HEK293 (cell line): ENCODE measurements at regions not wholly inside any gene's neighbourhood (a gene's known extent, or its start where the extent isn't known, plus 50 kb on each side); places are given as distances from the start of the nearest gene placed in this dataset.

Source experiments
- CTCF ChIA-PET: fragments of 350-600 bp; formaldehyde crosslinking; extraction: SDS; loops from one replicate; lab custom pipeline; 2021; ENCODE audit warnings: antibody characterized with exemption; lab: Yijun Ruan, JAX
- POLR2A ChIA-PET: fragments of 300-600 bp; formaldehyde crosslinking; extraction: SDS; loops from one replicate; lab custom pipeline; 2020; ENCODE audit warnings: antibody characterized with exemption, inconsistent platforms; lab: Yijun Ruan, JAX
- H3K27ac ChIP-seq: fragments of 200-500 bp; sonication (Bioruptor generic); 2 replicates; pipeline ENCODE4 v1.5.1; 2014; ENCODE audit warnings: low read depth, low read length, control low read depth, inconsistent platforms; ENCODE audit errors: extremely low read depth
- H3K36me3 ChIP-seq, 2 experiments: fragments of 200-500 bp in 1 of 2; sonication (Bioruptor generic) in 1 of 2; 1 replicate in 1 of 2; 2 replicates in 1 of 2; pipeline ENCODE4 v1.5.1; 2014 to 2017; ENCODE audit warnings: inconsistent platforms in 2 of 2, low read length in 2 of 2; ENCODE audit not compliant: control insufficient read depth in 2 of 2, insufficient read depth in 1 of 2
- H3K4me1 ChIP-seq: fragments of 200-500 bp; sonication (Bioruptor generic); 2 replicates; pipeline ENCODE4 v1.5.1; 2014; ENCODE audit warnings: mild to moderate bottlenecking, low read length, inconsistent platforms; ENCODE audit not compliant: control insufficient read depth, insufficient read depth
- H3K4me3 ChIP-seq: 2 replicates; pipeline ENCODE4 v1.5.1; 2011; ENCODE audit warnings: low read depth, mild to moderate bottlenecking, control low read depth, low read length, moderate library complexity
- H3K9me3 ChIP-seq: fragments of 200-500 bp; sonication (Bioruptor generic); 2 replicates; pipeline ENCODE4 v1.5.1; 2014; ENCODE audit warnings: low read depth, low read length, inconsistent platforms; ENCODE audit not compliant: control insufficient read depth, insufficient read depth
- SALL2 ChIP-seq: fragments of 450-650 bp; formaldehyde crosslinking; IDR thresholded peaks from 2 replicates; pipeline ENCODE4 v1.5.0; 2017; ENCODE audit warnings: missing biosample characterization, mild to moderate bottlenecking, missing genetic modification characterization, borderline replicate concordance
- TCF7L2 ChIP-seq: IDR thresholded peaks from 2 replicates; pipeline ENCODE4 v1.6.1; 2011; ENCODE audit warnings: low read depth, mild to moderate bottlenecking, inconsistent platforms, low read length, moderate library complexity, borderline replicate concordance
- ZBTB1 ChIP-seq: fragments of 450-650 bp; formaldehyde crosslinking; IDR thresholded peaks from 2 replicates; pipeline ENCODE4 v1.5.1; 2016; ENCODE audit warnings: missing biosample characterization, missing genetic modification characterization
- ZFHX2 ChIP-seq: fragments of 450-650 bp; formaldehyde crosslinking; conservative IDR thresholded peaks from 2 replicates; pipeline ENCODE4 v1.5.1; 2016; ENCODE audit warnings: missing biosample characterization, missing genetic modification characterization
- ZNF175 ChIP-seq: fragments of 450-650 bp; formaldehyde crosslinking; IDR thresholded peaks from 2 replicates; pipeline ENCODE4 v1.5.1; 2016; ENCODE audit warnings: missing biosample characterization, missing genetic modification characterization
- ZNF2 ChIP-seq: fragments of 450-650 bp; formaldehyde crosslinking; IDR thresholded peaks from 2 replicates; pipeline ENCODE4 v1.5.1; 2016; ENCODE audit warnings: missing biosample characterization, missing genetic modification characterization
- ZNF239 ChIP-seq: fragments of 450-650 bp; formaldehyde crosslinking; IDR thresholded peaks from 2 replicates; pipeline ENCODE4 v1.5.1; 2016; ENCODE audit warnings: missing biosample characterization, missing genetic modification characterization
- ZNF248 ChIP-seq: fragments of 450-650 bp; formaldehyde crosslinking; IDR thresholded peaks from 2 replicates; pipeline ENCODE4 v1.5.1; 2017; ENCODE audit warnings: missing biosample characterization, missing genetic modification characterization
- ZNF341 ChIP-seq: fragments of 450-650 bp; formaldehyde crosslinking; IDR thresholded peaks from 2 replicates; pipeline ENCODE4; 2016; ENCODE audit warnings: low read depth, missing biosample characterization, missing genetic modification characterization
- ZNF37A ChIP-seq: fragments of 450-650 bp; IDR thresholded peaks from 2 replicates; pipeline ENCODE4 v1.5.1; 2018; ENCODE audit warnings: missing biosample characterization, missing genetic modification characterization
- ZNF433 ChIP-seq: fragments of 450-650 bp; formaldehyde crosslinking; IDR thresholded peaks from 2 replicates; pipeline ENCODE4 v1.5.1; 2016; ENCODE audit warnings: missing biosample characterization, missing genetic modification characterization, low read depth
- ZNF529 ChIP-seq: fragments of 450-650 bp; formaldehyde crosslinking; IDR thresholded peaks from 2 replicates; pipeline ENCODE4 v1.5.1; 2017; ENCODE audit warnings: missing genetic modification characterization, missing biosample characterization; ENCODE audit not compliant: insufficient replicate concordance
- ZNF548 ChIP-seq: fragments of 450-650 bp; formaldehyde crosslinking; IDR thresholded peaks from 2 replicates; pipeline ENCODE4 v1.5.1; 2016; ENCODE audit warnings: missing biosample characterization, missing genetic modification characterization
- ZNF558 ChIP-seq: fragments of 450-650 bp; formaldehyde crosslinking; IDR thresholded peaks from 2 replicates; pipeline ENCODE4 v1.5.1; 2016; ENCODE audit warnings: missing biosample characterization, missing genetic modification characterization
- ZNF610 ChIP-seq: fragments of 450-650 bp; formaldehyde crosslinking; IDR thresholded peaks from 2 replicates; pipeline ENCODE4 v1.5.1; 2016; ENCODE audit warnings: missing biosample characterization, missing genetic modification characterization, borderline replicate concordance
- ZNF626 ChIP-seq: fragments of 450-650 bp; sonication (Bioruptor Pico); formaldehyde crosslinking; IDR thresholded peaks from 2 replicates; pipeline ENCODE4 v1.5.1; 2018; ENCODE audit warnings: missing biosample characterization, missing genetic modification characterization, inconsistent platforms
- ZNF777 ChIP-seq: fragments of 450-650 bp; formaldehyde crosslinking; IDR thresholded peaks from 2 replicates; pipeline ENCODE4 v1.5.1; 2017; ENCODE audit warnings: missing biosample characterization, missing genetic modification characterization, borderline replicate concordance
- TF ChIP-seq, protein P1 (sequence below): fragments of 450-650 bp; formaldehyde crosslinking; IDR thresholded peaks from 2 replicates; pipeline ENCODE4 v1.5.0; 2017; ENCODE audit warnings: missing biosample characterization, missing genetic modification characterization, borderline replicate concordance
- TF ChIP-seq, protein P2 (sequence below): fragments of 450-650 bp; formaldehyde crosslinking; IDR thresholded peaks from 2 replicates; pipeline ENCODE4 v1.5.1; 2016; ENCODE audit warnings: missing biosample characterization, missing genetic modification characterization

DNA sequence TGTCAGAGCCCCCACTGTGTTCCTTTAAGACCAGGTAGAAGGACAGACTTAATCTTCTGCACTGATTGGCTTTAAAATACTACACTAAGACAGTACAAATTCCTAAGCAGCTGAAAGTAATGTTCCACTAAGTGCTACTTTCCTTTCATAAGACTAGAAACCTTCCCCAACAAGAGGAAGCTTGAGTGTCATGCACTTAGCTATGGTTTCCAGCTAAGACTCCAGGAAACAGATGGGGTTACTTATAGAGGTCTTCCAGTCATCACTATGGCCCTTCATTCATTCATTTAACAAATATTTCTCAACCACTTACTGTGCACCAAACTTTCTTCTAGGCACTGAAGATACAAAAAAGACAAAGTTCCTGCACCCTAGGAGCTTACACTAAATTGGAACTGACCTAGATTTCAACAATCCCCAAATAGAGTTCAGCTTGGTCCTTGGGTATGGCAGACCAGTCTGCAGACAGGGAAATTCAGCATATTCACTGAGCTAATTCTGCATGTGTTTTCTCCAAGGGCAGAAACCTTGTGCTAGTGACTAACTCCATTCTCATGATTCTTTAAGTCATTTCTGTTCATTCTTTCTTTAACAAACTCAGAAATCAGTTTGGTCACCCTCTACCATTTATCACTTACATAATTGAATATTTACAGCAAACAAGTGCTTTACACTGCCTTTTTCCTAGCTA is 178.4 kb upstream of the MTNR1B start:
- CTCF ChIA-PET, result no interaction called here
- H3K27ac ChIP-seq, result no peak overlapping the region
- H3K9me3 ChIP-seq, result no peaks in the 10 kb centered on the region
- no peak overlapping the region for H3K4me3 ChIP-seq
- H3K4me1 ChIP-seq, result peaks cover 4% of the 10 kb centered on the region; the same call in 1 of the 2 replicates
- POLR2A ChIA-PET, result no interaction called here
- peaks cover 0 to 15% of the 10 kb centered on the region in 2 experiments; a peak in 1 of 3 replicates for H3K36me3 ChIP-seq
- no peak for TF ChIP-seq ZNF777 (tag by site-specific recombination)
- no peak for TF ChIP-seq ZBTB1 (tag by site-specific recombination)
- TF ChIP-seq ZNF626 (tag by site-specific recombination), result no peak
- TF ChIP-seq, protein P1, sequence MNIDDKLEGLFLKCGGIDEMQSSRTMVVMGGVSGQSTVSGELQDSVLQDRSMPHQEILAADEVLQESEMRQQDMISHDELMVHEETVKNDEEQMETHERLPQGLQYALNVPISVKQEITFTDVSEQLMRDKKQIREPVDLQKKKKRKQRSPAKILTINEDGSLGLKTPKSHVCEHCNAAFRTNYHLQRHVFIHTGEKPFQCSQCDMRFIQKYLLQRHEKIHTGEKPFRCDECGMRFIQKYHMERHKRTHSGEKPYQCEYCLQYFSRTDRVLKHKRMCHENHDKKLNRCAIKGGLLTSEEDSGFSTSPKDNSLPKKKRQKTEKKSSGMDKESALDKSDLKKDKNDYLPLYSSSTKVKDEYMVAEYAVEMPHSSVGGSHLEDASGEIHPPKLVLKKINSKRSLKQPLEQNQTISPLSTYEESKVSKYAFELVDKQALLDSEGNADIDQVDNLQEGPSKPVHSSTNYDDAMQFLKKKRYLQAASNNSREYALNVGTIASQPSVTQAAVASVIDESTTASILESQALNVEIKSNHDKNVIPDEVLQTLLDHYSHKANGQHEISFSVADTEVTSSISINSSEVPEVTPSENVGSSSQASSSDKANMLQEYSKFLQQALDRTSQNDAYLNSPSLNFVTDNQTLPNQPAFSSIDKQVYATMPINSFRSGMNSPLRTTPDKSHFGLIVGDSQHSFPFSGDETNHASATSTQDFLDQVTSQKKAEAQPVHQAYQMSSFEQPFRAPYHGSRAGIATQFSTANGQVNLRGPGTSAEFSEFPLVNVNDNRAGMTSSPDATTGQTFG (tag by site-specific recombination), result no peak
- TF ChIP-seq ZNF37A (tag by site-specific recombination), result no peak
- no peak for TF ChIP-seq ZNF239 (tag by site-specific recombination)
- no peak for TF ChIP-seq ZNF558 (tag by site-specific recombination)
- TF ChIP-seq ZNF175, result no peak
- no peak for TF ChIP-seq ZNF341 (tag by site-specific recombination)
- TF ChIP-seq, protein P2, sequence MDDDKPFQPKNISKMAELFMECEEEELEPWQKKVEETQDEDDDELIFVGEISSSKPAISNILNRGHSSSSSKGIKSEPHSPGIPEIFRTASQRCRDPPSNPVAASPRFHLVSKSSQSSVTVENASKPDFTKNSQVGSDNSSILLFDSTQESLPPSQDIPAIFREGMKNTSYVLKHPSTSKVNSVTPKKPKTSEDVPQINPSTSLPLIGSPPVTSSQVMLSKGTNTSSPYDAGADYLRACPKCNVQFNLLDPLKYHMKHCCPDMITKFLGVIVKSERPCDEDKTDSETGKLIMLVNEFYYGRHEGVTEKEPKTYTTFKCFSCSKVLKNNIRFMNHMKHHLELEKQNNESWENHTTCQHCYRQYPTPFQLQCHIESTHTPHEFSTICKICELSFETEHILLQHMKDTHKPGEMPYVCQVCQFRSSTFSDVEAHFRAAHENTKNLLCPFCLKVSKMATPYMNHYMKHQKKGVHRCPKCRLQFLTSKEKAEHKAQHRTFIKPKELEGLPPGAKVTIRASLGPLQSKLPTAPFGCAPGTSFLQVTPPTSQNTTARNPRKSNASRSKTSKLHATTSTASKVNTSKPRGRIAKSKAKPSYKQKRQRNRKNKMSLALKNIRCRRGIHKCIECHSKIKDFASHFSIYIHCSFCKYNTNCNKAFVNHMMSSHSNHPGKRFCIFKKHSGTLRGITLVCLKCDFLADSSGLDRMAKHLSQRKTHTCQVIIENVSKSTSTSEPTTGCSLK (tag by site-specific recombination), result no peak
- TF ChIP-seq ZNF433 (tag by site-specific recombination), result no peak
- TF ChIP-seq ZNF2 (tag by site-specific recombination), result no peak
- no peak for TF ChIP-seq ZNF529 (tag by site-specific recombination)
- no peak for TF ChIP-seq TCF7L2
- no peak for TF ChIP-seq ZNF248 (tag by site-specific recombination)
- TF ChIP-seq SALL2 (tag by site-specific recombination), result no peak
- no peak for TF ChIP-seq ZNF548 (tag by site-specific recombination)

DNA sequence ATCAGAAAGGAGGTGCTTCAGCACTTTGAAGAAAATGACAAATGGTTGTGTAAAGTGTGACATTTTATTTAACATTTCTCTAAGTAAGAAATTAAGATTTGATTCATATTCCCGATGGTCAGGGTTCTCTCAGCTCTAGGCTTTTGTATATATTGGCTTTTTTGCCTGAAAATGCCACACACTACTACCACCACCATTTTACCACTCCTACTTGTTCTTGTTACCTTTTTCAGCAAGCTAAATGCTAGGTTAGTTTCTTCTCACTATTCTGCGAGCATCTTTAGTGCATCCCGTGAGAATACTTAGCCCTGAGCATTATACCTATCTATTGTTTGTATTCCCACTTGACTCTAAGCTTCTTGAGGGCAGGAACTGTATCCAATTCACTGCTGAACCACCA is 177.6 kb upstream of the MTNR1B start:
- no peak for TF ChIP-seq ZFHX2
- TF ChIP-seq ZNF610 (tag by site-specific recombination), result peak; percentile 99
- no peaks in the 10 kb centered on the region for H3K9me3 ChIP-seq
- H3K27ac ChIP-seq, result no peak overlapping the region
- peaks cover 4% of the 10 kb centered on the region; the same call in 1 of the 2 replicates for H3K4me1 ChIP-seq
- H3K4me3 ChIP-seq, result no peak overlapping the region
- ChIA-PET POLR2A (no interaction called here), CTCF (interaction anchor here (0.7 kb wide), 1 partner anchor 10 kb away, joined by 4 read pairs; no protein-coding TSS in a partner anchor)
- H3K36me3 ChIP-seq, result peaks cover 0 to 15% of the 10 kb centered on the region in 2 experiments; a peak in 1 of 3 replicates
